HL-60 (cell line): ENCODE measurements at regions not wholly inside any gene's neighbourhood (a gene's known extent, or its start where the extent isn't known, plus 50 kb on each side); places are given as distances from the start of the nearest gene placed in this dataset.

ENCODE experiments used
- CTCF ChIP-seq: IDR thresholded peaks from one replicate; pipeline ENCODE4 v1.5.1; 2011; ENCODE audit warnings: low read length, control low read depth, inconsistent platforms; ENCODE audit not compliant: insufficient read depth
- POLR2AphosphoS5 ChIP-seq: IDR thresholded peaks from 2 replicates; pipeline ENCODE4 v1.6.1; 2012; ENCODE audit warnings: low read depth
- REST ChIP-seq: IDR thresholded peaks from 2 replicates; pipeline ENCODE4 v1.6.1; 2012; ENCODE audit warnings: low read depth; ENCODE audit not compliant: insufficient replicate concordance
- SPI1 ChIP-seq: IDR thresholded peaks from 2 replicates; pipeline ENCODE4 v1.6.1; 2012; ENCODE audit warnings: low read depth, mild to moderate bottlenecking, borderline replicate concordance

GRCh38 chr6:17032590-17032987, 69.3 kb upstream of the STMND1 start:
- TF ChIP-seq CTCF (no peak), POLR2AphosphoS5 (no peak), REST (no peak), SPI1 (no peak)
